ENCODE measurements at regions not wholly inside any gene's neighbourhood (a gene's known extent, or its start where the extent isn't known, plus 50 kb on each side); places are given as distances from the start of the nearest gene placed in this dataset.

GRCh38 chr12:17528394-17528793 is 561.6 kb downstream of the RERGL start:
- TF ChIP-seq CTCF (IDR thresholded peaks at IDR 0.05): no peak
- TF ChIP-seq POLR2A (IDR thresholded peaks at IDR 0.05): no peak
- no peak for TF ChIP-seq POLR2AphosphoS5 (IDR thresholded peaks at IDR 0.05)
- TF ChIP-seq EP300 (IDR thresholded peaks at IDR 0.05; ENCODE audit: low read depth): no peak

Data from transverse colon (tissue), 4 donors.